Stimulated activated CD8-positive, alpha-beta memory T cell treated with anti-CD3 and anti-CD28 coated beads, Interleukin-4, amount 100 ng/mL, for 1 hour (primary cell): ENCODE measurements at regions not wholly inside any gene's neighbourhood (a gene's known extent, or its start where the extent isn't known, plus 50 kb on each side); places are given as distances from the start of the nearest gene placed in this dataset.
"Not testable (repeated sequence)": the region's sequence is repeated elsewhere in the genome, so short reads cannot be mapped to it uniquely, and the experiment has no call there.

ENCODE experiments used
- DNase-seq, 2 donors: peaks; one replicate each; pipeline ENCODE4 v3.0.0-alpha.2; 2020; ENCODE audit warnings: low read depth in 2 of 2, low spot score in 1 of 2

- DNase-seq: no peak
Measured at GRCh38 chr9:79408200-79408599, 163.6 kb upstream of the TLE4 start.

GRCh38 chr9:79408617-79409016, 163.1 kb upstream of the TLE4 start:
- no peak for DNase-seq

- no peak for DNase-seq
Measured at GRCh38 chr9:79409182-79409823, 162.5 kb upstream of the TLE4 start.

GRCh38 chr9:79425840-79426239, 145.9 kb upstream of the TLE4 start:
- no peak for DNase-seq

GRCh38 chr9:79428422-79428821, 143.3 kb upstream of the TLE4 start:
- no peak for DNase-seq

GRCh38 chr9:79430619-79431018, 141.1 kb upstream of the TLE4 start:
- no peak for DNase-seq

- no peak for DNase-seq
Measured at GRCh38 chr9:79431019-79431679, 140.6 kb upstream of the TLE4 start.

- DNase-seq: no peak
Measured at GRCh38 chr9:79432485-79432884, 139.3 kb upstream of the TLE4 start.

- DNase-seq: no peak
Measured at GRCh38 chr9:79433703-79434102, 138.1 kb upstream of the TLE4 start.

GRCh38 chr9:79439221-79439620, 132.5 kb upstream of the TLE4 start:
- not testable (repeated sequence) for DNase-seq

GRCh38 chr9:79446523-79447307, 125.0 kb upstream of the TLE4 start:
- no peak for DNase-seq

GRCh38 chr9:79447308-79447605, 124.5 kb upstream of the TLE4 start:
- no peak for DNase-seq

GRCh38 chr9:79447762-79448161, 124.0 kb upstream of the TLE4 start:
- no peak for DNase-seq

GRCh38 chr9:79452265-79452664, 119.5 kb upstream of the TLE4 start:
- no peak for DNase-seq

GRCh38 chr9:79461712-79462111, 110.1 kb upstream of the TLE4 start:
- no peak for DNase-seq

GRCh38 chr9:79465156-79465555, 106.6 kb upstream of the TLE4 start:
- DNase-seq: no peak

GRCh38 chr9:79469164-79469563, 102.6 kb upstream of the TLE4 start:
- no peak for DNase-seq

GRCh38 chr9:79470954-79471353, 100.8 kb upstream of the TLE4 start:
- no peak for DNase-seq

- DNase-seq: no peak
Measured at GRCh38 chr9:79471580-79472543, 99.9 kb upstream of the TLE4 start.

- DNase-seq: no peak
Measured at GRCh38 chr9:79473704-79474103, 98.1 kb upstream of the TLE4 start.

- DNase-seq: no peak
Measured at GRCh38 chr9:79477241-79477840, 94.4 kb upstream of the TLE4 start.
